K562 (cell line): ENCODE measurements at regions not wholly inside any gene's neighbourhood (a gene's known extent, or its start where the extent isn't known, plus 50 kb on each side); places are given as distances from the start of the nearest gene placed in this dataset.

Source experiments
- BDP1 ChIP-seq: IDR thresholded peaks from 3 replicates; pipeline ENCODE4 v1.6.1; 2011; ENCODE audit not compliant: insufficient read length, insufficient read depth
- FOS ChIP-seq: IDR thresholded peaks from 3 replicates; pipeline ENCODE4 v1.6.1; 2011; ENCODE audit not compliant: insufficient read length; ENCODE audit errors: extremely low read depth
- GATAD2B ChIP-seq: fragments of 450-650 bp; IDR thresholded peaks from 2 replicates; pipeline ENCODE4 v1.6.1; 2017; ENCODE audit warnings: mild to moderate bottlenecking, borderline replicate concordance
- KAT2B ChIP-seq: IDR thresholded peaks from one replicate; pipeline ENCODE4 v1.6.1; 2012; ENCODE audit warnings: low read depth, mild to moderate bottlenecking, control low read depth, inconsistent platforms, low read length, moderate library complexity
- MCM3 ChIP-seq: fragments of 450-650 bp; IDR thresholded peaks from 2 replicates; pipeline ENCODE4 v1.6.1; 2016
- RBM39 ChIP-seq: fragments of 200-400 bp; formaldehyde crosslinking; optimal IDR thresholded peaks from 2 replicates; pipeline ENCODE3; 2018; ENCODE audit warnings: low read depth, low read length
- SMC3 ChIP-seq: conservative IDR thresholded peaks from 2 replicates; pipeline ENCODE4 v1.6.1; 2011; ENCODE audit warnings: low read depth, low read length, improper control_type of control experiment; ENCODE audit not compliant: insufficient read depth
- TAF9B ChIP-seq: fragments of 450-650 bp; IDR thresholded peaks from 2 replicates; pipeline ENCODE4 v1.6.1; 2018; ENCODE audit warnings: mild to moderate bottlenecking; ENCODE audit not compliant: partially characterized antibody
- TOE1 ChIP-seq, 2 experiments: fragments of 450-650 bp in 1 of 2; sonication (generic) in 1 of 2; formaldehyde crosslinking in 1 of 2; IDR thresholded peaks; 2 replicates each; pipeline versions ENCODE4 v1.7.1 to v1.8.0; 2016 to 2022; ENCODE audit warnings: borderline replicate concordance in 2 of 2, mild to moderate bottlenecking in 2 of 2, antibody characterized with exemption in 1 of 2, inconsistent platforms in 1 of 2, low read depth in 1 of 2, missing genetic modification reagents in 1 of 2, moderate library complexity in 1 of 2
- ZBTB7A ChIP-seq: IDR thresholded peaks from 2 replicates; pipeline ENCODE4 v1.6.1; 2011; ENCODE audit warnings: low read depth, mild to moderate bottlenecking, low read length, moderate library complexity, borderline replicate concordance; ENCODE audit not compliant: control insufficient read depth
- ZNF785 ChIP-seq: fragments of 250-450 bp; sonication (Bioruptor Pico); IDR thresholded peaks from 2 replicates; pipeline ENCODE4 v1.4.0; 2020; ENCODE audit warnings: mild to moderate bottlenecking
- TF ChIP-seq, protein P1 (sequence below), 2 experiments: IDR thresholded peaks in 1 of 2; conservative IDR thresholded peaks in 1 of 2; 2 replicates each; pipeline ENCODE4 v1.6.1; 2016; ENCODE audit warnings: low read depth in 2 of 2, mild to moderate bottlenecking in 1 of 2, missing compliant biosample characterization in 1 of 2, missing genetic modification characterization in 1 of 2, moderate library complexity in 1 of 2
- TF ChIP-seq, protein P2 (sequence below): sonication (generic); formaldehyde crosslinking; IDR thresholded peaks from 2 replicates; pipeline ENCODE4 v1.8.0; 2022; ENCODE audit warnings: mild to moderate bottlenecking, missing genetic modification reagents
- TF ChIP-seq, protein P3 (sequence below): fragments of 250-450 bp; sonication (Bioruptor Pico); IDR thresholded peaks from 2 replicates; pipeline ENCODE4 v1.5.1; 2021; ENCODE audit warnings: mild to moderate bottlenecking
- TF ChIP-seq, protein P4 (sequence below): fragments of 450-650 bp; IDR thresholded peaks from 2 replicates; pipeline ENCODE4 v1.6.1; 2018; ENCODE audit warnings: mild to moderate bottlenecking, low read depth; ENCODE audit not compliant: partially characterized antibody
- TF ChIP-seq, protein P5 (sequence below): sonication (generic); formaldehyde crosslinking; IDR thresholded peaks from 2 replicates; pipeline ENCODE4 v1.8.0; 2022; ENCODE audit warnings: mild to moderate bottlenecking, low read depth, missing genetic modification reagents
- TF ChIP-seq, protein P6 (sequence below): fragments of 250-450 bp; sonication (Bioruptor Pico); IDR thresholded peaks from 2 replicates; pipeline ENCODE4 v1.4.0; 2020; ENCODE audit warnings: borderline replicate concordance

DNA sequence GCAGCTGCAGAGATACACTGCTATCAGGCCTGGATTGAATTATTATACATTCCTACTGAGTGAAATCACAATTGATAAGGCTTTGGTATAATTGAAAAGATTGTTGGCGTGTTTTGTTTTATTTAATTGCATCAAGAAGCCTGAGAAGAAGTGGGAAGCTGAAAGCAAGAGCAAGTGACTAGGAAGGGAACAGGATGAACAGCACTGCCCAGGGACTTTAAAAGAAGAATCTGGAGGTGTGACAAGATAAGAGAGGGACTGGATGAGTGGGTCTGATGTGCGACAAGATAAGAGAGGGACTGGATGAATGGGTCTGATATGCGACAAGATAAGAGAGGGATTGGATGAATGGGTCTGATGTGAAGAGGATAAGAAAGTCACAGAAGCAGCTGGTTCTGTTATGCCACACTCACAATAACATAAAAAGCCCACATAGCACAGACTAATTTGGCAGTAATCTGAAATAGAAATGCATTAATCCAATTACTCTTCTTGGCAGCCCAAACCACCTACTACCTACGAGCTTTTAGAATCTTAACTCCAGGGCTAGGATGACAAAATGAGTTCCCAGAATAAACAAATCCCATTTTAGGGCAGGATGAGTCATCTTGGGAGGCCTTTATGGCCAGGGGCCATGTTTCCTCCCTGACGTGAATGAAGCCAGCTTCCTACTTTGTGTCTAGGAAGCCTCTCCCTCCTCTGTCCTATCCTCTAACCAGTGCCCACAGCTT lies 129.7 kb downstream of the DUSP10 start (continued):
- TF ChIP-seq, protein P1, sequence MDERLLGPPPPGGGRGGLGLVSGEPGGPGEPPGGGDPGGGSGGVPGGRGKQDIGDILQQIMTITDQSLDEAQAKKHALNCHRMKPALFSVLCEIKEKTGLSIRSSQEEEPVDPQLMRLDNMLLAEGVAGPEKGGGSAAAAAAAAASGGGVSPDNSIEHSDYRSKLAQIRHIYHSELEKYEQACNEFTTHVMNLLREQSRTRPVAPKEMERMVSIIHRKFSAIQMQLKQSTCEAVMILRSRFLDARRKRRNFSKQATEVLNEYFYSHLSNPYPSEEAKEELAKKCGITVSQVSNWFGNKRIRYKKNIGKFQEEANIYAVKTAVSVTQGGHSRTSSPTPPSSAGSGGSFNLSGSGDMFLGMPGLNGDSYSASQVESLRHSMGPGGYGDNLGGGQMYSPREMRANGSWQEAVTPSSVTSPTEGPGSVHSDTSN (CRISPR knock-in tag; IDR thresholded peaks at IDR 0.05; ENCODE audit: low read depth): no peak
- TF ChIP-seq, protein P1 (tag; conservative IDR thresholded peaks at IDR 0.05; ENCODE audit: low read depth): no peak
- TF ChIP-seq RBM39 (no peak), BDP1 (no peak), TOE1 (IDR thresholded peaks at IDR 0.05; ENCODE audit: borderline replicate concordance) (no peak), TOE1 (CRISPR knock-in tag; IDR thresholded peaks at IDR 0.05; ENCODE audit: borderline replicate concordance, low read depth) (no peak), ZNF785 (CRISPR knock-in tag) (no peak), ZBTB7A (no peak), KAT2B (no peak), FOS (no peak), SMC3 (no peak), GATAD2B (no peak), TAF9B (no peak), MCM3 (no peak)
- TF ChIP-seq, protein P2, sequence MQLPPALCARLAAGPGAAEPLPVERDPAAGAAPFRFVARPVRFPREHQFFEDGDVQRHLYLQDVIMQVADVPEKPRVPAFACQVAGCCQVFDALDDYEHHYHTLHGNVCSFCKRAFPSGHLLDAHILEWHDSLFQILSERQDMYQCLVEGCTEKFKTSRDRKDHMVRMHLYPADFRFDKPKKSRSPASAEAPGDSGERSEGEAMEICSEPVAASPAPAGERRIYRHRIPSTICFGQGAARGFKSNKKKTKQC (CRISPR knock-in tag): no peak
- TF ChIP-seq, protein P3, sequence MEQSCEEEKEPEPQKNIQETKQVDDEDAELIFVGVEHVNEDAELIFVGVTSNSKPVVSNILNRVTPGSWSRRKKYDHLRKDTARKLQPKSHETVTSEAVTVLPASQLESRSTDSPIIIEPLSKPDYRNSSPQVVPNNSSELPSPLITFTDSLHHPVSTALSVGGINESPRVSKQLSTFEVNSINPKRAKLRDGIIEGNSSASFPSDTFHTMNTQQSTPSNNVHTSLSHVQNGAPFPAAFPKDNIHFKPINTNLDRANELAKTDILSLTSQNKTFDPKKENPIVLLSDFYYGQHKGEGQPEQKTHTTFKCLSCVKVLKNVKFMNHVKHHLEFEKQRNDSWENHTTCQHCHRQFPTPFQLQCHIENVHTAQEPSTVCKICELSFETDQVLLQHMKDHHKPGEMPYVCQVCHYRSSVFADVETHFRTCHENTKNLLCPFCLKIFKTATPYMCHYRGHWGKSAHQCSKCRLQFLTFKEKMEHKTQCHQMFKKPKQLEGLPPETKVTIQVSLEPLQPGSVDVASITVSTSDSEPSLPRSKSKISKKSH (CRISPR knock-in tag): no peak
- TF ChIP-seq, protein P4, sequence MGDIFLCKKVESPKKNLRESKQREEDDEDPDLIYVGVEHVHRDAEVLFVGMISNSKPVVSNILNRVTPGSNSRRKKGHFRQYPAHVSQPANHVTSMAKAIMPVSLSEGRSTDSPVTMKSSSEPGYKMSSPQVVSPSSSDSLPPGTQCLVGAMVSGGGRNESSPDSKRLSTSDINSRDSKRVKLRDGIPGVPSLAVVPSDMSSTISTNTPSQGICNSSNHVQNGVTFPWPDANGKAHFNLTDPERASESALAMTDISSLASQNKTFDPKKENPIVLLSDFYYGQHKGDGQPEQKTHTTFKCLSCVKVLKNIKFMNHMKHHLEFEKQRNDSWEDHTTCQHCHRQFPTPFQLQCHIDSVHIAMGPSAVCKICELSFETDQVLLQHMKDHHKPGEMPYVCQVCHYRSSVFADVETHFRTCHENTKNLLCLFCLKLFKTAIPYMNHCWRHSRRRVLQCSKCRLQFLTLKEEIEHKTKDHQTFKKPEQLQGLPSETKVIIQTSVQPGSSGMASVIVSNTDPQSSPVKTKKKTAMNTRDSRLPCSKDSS: no peak
- TF ChIP-seq, protein P5, sequence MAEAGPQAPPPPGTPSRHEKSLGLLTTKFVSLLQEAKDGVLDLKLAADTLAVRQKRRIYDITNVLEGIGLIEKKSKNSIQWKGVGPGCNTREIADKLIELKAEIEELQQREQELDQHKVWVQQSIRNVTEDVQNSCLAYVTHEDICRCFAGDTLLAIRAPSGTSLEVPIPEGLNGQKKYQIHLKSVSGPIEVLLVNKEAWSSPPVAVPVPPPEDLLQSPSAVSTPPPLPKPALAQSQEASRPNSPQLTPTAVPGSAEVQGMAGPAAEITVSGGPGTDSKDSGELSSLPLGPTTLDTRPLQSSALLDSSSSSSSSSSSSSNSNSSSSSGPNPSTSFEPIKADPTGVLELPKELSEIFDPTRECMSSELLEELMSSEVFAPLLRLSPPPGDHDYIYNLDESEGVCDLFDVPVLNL (CRISPR knock-in tag): no peak
- TF ChIP-seq, protein P6, sequence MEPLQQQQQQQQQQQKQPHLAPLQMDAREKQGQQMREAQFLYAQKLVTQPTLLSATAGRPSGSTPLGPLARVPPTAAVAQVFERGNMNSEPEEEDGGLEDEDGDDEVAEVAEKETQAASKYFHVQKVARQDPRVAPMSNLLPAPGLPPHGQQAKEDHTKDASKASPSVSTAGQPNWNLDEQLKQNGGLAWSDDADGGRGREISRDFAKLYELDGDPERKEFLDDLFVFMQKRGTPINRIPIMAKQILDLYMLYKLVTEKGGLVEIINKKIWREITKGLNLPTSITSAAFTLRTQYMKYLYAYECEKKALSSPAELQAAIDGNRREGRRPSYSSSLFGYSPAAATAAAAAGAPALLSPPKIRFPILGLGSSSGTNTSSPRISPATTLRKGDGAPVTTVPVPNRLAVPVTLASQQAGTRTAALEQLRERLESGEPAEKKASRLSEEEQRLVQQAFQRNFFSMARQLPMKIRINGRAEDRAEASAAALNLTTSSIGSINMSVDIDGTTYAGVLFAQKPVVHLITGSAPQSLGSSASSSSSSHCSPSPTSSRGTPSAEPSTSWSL: no peak
